GM12878 (cell line): ENCODE measurements at regions not wholly inside any gene's neighbourhood (a gene's known extent, or its start where the extent isn't known, plus 50 kb on each side); places are given as distances from the start of the nearest gene placed in this dataset.

ENCODE experiments used
- BCL11A ChIP-seq: IDR thresholded peaks from 2 replicates; pipeline ENCODE4 v1.6.1; 2011; ENCODE audit warnings: low read depth, low read length
- BMI1 ChIP-seq: fragments of 450-650 bp; IDR thresholded peaks from 2 replicates; pipeline ENCODE4 v1.6.1; 2016; ENCODE audit warnings: mild to moderate bottlenecking, moderate library complexity, borderline replicate concordance
- CEBPB ChIP-seq, 2 experiments: fragments of 150-350 bp in 1 of 2; IDR thresholded peaks; 2 replicates each; pipeline ENCODE4 v1.6.1; 2012 to 2014; ENCODE audit warnings: low read depth in 2 of 2, low read length in 2 of 2, borderline replicate concordance in 1 of 2, inconsistent platforms in 1 of 2
- CHD4 ChIP-seq: fragments of 200-600 bp; sonication (generic); IDR thresholded peaks from 2 replicates; pipeline ENCODE4 v1.6.1; 2016; ENCODE audit warnings: mild to moderate bottlenecking
- EZH2 ChIP-seq: IDR thresholded peaks from 2 replicates; pipeline ENCODE4 v1.6.1; 2012; ENCODE audit warnings: low read depth, mild to moderate bottlenecking, control low read depth, inconsistent platforms, low read length, borderline replicate concordance; ENCODE audit not compliant: control insufficient read depth
- FOS ChIP-seq: IDR thresholded peaks from 3 replicates; pipeline ENCODE4 v1.6.1; 2011; ENCODE audit warnings: borderline replicate concordance; ENCODE audit not compliant: insufficient read length; ENCODE audit errors: extremely low read depth
- KDM1A ChIP-seq: fragments of 200-600 bp; sonication (generic); IDR thresholded peaks from 2 replicates; pipeline ENCODE4 v1.6.1; 2016; ENCODE audit warnings: borderline replicate concordance
- MEF2A ChIP-seq: IDR thresholded peaks from 2 replicates; pipeline ENCODE4 v1.6.1; 2011; ENCODE audit warnings: low read depth, mild to moderate bottlenecking, low read length, moderate library complexity; ENCODE audit not compliant: insufficient read depth
- NFYB ChIP-seq: IDR thresholded peaks from 2 replicates; pipeline ENCODE4 v1.6.1; 2011; ENCODE audit warnings: low read depth, mild to moderate bottlenecking, low read length, improper control_type of control experiment, moderate library complexity; ENCODE audit not compliant: insufficient read depth
- NR2F1 ChIP-seq: fragments of 450-650 bp; conservative IDR thresholded peaks from 2 replicates; pipeline ENCODE4 v1.6.1; 2017; ENCODE audit warnings: mild to moderate bottlenecking
- POLR2A ChIP-seq: IDR thresholded peaks from 2 replicates; pipeline ENCODE4 v1.6.1; 2011; ENCODE audit warnings: low read depth, mild to moderate bottlenecking, low read length
- RB1 ChIP-seq: fragments of 450-650 bp; formaldehyde crosslinking; IDR thresholded peaks from 2 replicates; pipeline ENCODE4 v1.6.1; 2017; ENCODE audit warnings: mild to moderate bottlenecking, borderline replicate concordance
- RFX5 ChIP-seq: IDR thresholded peaks from 2 replicates; pipeline ENCODE4 v1.6.1; 2011; ENCODE audit warnings: low read depth, low read length, improper control_type of control experiment
- SMAD1 ChIP-seq: fragments of 450-650 bp; IDR thresholded peaks from 2 replicates; pipeline ENCODE4 v1.6.1; 2018; ENCODE audit warnings: mild to moderate bottlenecking, low read depth; ENCODE audit not compliant: partially characterized antibody
- SUPT20H ChIP-seq: IDR thresholded peaks from 2 replicates; pipeline ENCODE4 v1.6.1; 2011; ENCODE audit warnings: low read depth, mild to moderate bottlenecking, low read length, moderate library complexity, borderline replicate concordance; ENCODE audit not compliant: control insufficient read depth
- TCF7 ChIP-seq: IDR thresholded peaks from 2 replicates; pipeline ENCODE4 v1.6.1; 2014; ENCODE audit warnings: antibody characterized with exemption, borderline replicate concordance
- ZNF24 ChIP-seq: fragments of 450-650 bp; IDR thresholded peaks from 2 replicates; pipeline ENCODE4 v1.6.1; 2017; ENCODE audit warnings: antibody characterized with exemption, mild to moderate bottlenecking
- ZNF622 ChIP-seq: fragments of 450-650 bp; IDR thresholded peaks from 2 replicates; pipeline ENCODE4 v1.6.1; 2017; ENCODE audit warnings: mild to moderate bottlenecking, inconsistent platforms
- TF ChIP-seq, protein P1 (sequence below): fragments of 450-650 bp; IDR thresholded peaks from 2 replicates; pipeline ENCODE4 v1.6.1; 2017; ENCODE audit warnings: mild to moderate bottlenecking
- TF ChIP-seq, protein P2 (sequence below): IDR thresholded peaks from 2 replicates; pipeline ENCODE4 v1.6.1; 2011; ENCODE audit warnings: mild to moderate bottlenecking, low read depth, low read length, moderate library complexity; ENCODE audit not compliant: insufficient replicate concordance
- TF ChIP-seq, protein P3 (sequence below): IDR thresholded peaks from 2 replicates; pipeline ENCODE4 v1.6.1; 2011; ENCODE audit warnings: borderline replicate concordance, low read depth, mild to moderate bottlenecking, moderate library complexity, mixed read lengths, low read length; ENCODE audit not compliant: insufficient read depth; ENCODE audit errors: extremely low read length
- TF ChIP-seq, protein P4 (sequence below): fragments of 450-650 bp; IDR thresholded peaks from 2 replicates; pipeline ENCODE4 v1.6.1; 2016; ENCODE audit warnings: mild to moderate bottlenecking
- TF ChIP-seq, protein P5 (sequence below): IDR thresholded peaks from 2 replicates; pipeline ENCODE4 v1.6.1; 2012; ENCODE audit warnings: low read depth, low read length, improper control_type of control experiment
- TF ChIP-seq, protein P6 (sequence below): IDR thresholded peaks from 2 replicates; pipeline ENCODE4 v1.6.1; 2012; ENCODE audit warnings: low read depth, low read length, improper control_type of control experiment

DNA sequence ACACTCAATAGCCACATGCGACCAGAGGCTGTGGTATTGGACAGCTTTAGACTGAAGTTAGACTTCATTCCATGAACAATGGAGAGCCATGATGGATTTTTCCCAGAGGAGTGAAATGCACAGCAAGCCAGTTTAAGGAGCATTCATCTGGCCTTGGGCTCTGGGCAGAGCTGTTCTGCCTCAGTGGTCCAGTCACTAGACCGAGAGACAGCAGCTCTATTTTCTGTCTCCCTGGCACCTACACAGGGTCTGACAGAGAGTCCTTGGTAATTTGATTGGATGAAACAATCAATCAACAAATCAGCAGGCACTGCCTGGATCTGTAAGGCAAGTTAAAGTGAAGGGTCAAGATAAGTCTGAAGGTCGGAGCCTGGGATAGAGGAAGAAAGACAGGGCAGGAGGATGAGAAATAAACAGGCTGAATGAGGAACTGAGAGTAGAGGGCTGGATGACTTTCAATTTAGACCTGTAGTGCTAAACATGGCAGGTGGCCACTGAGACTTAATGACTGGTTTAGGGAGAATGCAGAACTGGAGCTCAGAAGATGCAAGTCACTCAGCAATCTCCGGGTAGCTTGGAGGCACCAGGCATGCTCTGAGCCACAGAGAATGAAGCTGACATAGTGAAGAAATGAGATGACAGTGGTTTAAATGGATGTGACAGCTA is 98.5 kb upstream of the SLC25A36 start (continued):
- TF ChIP-seq CHD4 (no peak), BMI1 (peak; percentile 76), NR2F1 (peak; percentile 69), CEBPB (IDR thresholded peaks at IDR 0.05; ENCODE audit: borderline replicate concordance in 1 of 2, low read depth in 2 of 2, low read length in 2 of 2) (0 out of 4 replicates have a peak, but pooled peaks of 1 of the 2 experiments have one; percentile 26), EZH2 (no peak), SMAD1 (no peak), RFX5 (no peak), NFYB (peak; percentile 45; the same call in 1 of the 2 replicates), FOS (no peak), POLR2A (no peak), ZNF24 (no peak; the same call in 1 of the 2 replicates), BCL11A (peak; percentile 92), RB1 (no peak), SUPT20H (no peak), TCF7 (no peak), MEF2A (no peak), ZNF622 (no peak), KDM1A (no peak)
- TF ChIP-seq, protein P1, sequence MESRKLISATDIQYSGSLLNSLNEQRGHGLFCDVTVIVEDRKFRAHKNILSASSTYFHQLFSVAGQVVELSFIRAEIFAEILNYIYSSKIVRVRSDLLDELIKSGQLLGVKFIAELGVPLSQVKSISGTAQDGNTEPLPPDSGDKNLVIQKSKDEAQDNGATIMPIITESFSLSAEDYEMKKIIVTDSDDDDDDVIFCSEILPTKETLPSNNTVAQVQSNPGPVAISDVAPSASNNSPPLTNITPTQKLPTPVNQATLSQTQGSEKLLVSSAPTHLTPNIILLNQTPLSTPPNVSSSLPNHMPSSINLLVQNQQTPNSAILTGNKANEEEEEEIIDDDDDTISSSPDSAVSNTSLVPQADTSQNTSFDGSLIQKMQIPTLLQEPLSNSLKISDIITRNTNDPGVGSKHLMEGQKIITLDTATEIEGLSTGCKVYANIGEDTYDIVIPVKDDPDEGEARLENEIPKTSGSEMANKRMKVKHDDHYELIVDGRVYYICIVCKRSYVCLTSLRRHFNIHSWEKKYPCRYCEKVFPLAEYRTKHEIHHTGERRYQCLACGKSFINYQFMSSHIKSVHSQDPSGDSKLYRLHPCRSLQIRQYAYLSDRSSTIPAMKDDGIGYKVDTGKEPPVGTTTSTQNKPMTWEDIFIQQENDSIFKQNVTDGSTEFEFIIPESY: no peak
- TF ChIP-seq, protein P2, sequence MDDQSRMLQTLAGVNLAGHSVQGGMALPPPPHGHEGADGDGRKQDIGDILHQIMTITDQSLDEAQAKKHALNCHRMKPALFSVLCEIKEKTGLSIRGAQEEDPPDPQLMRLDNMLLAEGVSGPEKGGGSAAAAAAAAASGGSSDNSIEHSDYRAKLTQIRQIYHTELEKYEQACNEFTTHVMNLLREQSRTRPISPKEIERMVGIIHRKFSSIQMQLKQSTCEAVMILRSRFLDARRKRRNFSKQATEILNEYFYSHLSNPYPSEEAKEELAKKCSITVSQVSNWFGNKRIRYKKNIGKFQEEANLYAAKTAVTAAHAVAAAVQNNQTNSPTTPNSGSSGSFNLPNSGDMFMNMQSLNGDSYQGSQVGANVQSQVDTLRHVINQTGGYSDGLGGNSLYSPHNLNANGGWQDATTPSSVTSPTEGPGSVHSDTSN: peak; percentile 13
- TF ChIP-seq, protein P3, sequence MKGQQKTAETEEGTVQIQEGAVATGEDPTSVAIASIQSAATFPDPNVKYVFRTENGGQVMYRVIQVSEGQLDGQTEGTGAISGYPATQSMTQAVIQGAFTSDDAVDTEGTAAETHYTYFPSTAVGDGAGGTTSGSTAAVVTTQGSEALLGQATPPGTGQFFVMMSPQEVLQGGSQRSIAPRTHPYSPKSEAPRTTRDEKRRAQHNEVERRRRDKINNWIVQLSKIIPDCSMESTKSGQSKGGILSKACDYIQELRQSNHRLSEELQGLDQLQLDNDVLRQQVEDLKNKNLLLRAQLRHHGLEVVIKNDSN: no peak
- TF ChIP-seq, protein P4, sequence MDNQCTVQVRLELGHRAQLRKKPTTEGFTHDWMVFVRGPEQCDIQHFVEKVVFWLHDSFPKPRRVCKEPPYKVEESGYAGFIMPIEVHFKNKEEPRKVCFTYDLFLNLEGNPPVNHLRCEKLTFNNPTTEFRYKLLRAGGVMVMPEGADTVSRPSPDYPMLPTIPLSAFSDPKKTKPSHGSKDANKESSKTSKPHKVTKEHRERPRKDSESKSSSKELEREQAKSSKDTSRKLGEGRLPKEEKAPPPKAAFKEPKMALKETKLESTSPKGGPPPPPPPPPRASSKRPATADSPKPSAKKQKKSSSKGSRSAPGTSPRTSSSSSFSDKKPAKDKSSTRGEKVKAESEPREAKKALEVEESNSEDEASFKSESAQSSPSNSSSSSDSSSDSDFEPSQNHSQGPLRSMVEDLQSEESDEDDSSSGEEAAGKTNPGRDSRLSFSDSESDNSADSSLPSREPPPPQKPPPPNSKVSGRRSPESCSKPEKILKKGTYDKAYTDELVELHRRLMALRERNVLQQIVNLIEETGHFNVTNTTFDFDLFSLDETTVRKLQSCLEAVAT: peak; percentile 35; the same call in 1 of the 2 replicates
- TF ChIP-seq, protein P5, sequence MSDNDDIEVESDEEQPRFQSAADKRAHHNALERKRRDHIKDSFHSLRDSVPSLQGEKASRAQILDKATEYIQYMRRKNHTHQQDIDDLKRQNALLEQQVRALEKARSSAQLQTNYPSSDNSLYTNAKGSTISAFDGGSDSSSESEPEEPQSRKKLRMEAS: no peak
- TF ChIP-seq, protein P6, sequence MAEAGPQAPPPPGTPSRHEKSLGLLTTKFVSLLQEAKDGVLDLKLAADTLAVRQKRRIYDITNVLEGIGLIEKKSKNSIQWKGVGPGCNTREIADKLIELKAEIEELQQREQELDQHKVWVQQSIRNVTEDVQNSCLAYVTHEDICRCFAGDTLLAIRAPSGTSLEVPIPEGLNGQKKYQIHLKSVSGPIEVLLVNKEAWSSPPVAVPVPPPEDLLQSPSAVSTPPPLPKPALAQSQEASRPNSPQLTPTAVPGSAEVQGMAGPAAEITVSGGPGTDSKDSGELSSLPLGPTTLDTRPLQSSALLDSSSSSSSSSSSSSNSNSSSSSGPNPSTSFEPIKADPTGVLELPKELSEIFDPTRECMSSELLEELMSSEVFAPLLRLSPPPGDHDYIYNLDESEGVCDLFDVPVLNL: no peak
